Caco-2 (cell line): ENCODE measurements at regions not wholly inside any gene's neighbourhood (a gene's known extent, or its start where the extent isn't known, plus 50 kb on each side); places are given as distances from the start of the nearest gene placed in this dataset.

Source experiments
- BruUV-seq: library from RNA; stranded (reverse); fragments of 400-500 nt; replicated peaks from 2 replicates; lab custom pipeline; 2021; lab: Mats Ljungman, UMichigan
- CTCF ChIA-PET: fragments of 300-600 bp; sonication (Branson Sonifier 250); formaldehyde crosslinking; loops from one replicate; lab custom pipeline; 2022; ENCODE audit warnings: antibody characterized with exemption; lab: Charles Lee
- POLR2A ChIA-PET: fragments of 300-600 bp; sonication (Branson Sonifier 250); formaldehyde crosslinking; loops from one replicate; lab custom pipeline; 2022; ENCODE audit warnings: antibody characterized with exemption; lab: Charles Lee
- DNase-seq, 2 experiments: peaks; one replicate each; pipeline versions ENCODE4 v3.0.0 to v3.0.0-alpha.2; 2020 to 2022
- H3K27me3 ChIP-seq: replicated peaks from 2 replicates; pipeline ENCODE4 v1.6.0; 2011; ENCODE audit warnings: low read length; ENCODE audit not compliant: control insufficient read depth, insufficient read depth
- H3K36me3 ChIP-seq: 2 replicates; pipeline ENCODE4 v1.5.1; 2011; ENCODE audit warnings: low read length; ENCODE audit not compliant: control insufficient read depth, insufficient read depth
- H3K4me1 ChIP-seq: fragments of 250-450 bp; sonication (Bioruptor Pico); 2 replicates; pipeline ENCODE4 v1.5.1; 2020; ENCODE audit warnings: mild to moderate bottlenecking
- H3K4me3 ChIP-seq: 2 replicates; pipeline ENCODE4 v1.5.1; 2011; ENCODE audit warnings: low read depth, mild to moderate bottlenecking, control low read depth, low read length
- H3K9me3 ChIP-seq: fragments of 250-450 bp; sonication (Bioruptor Pico); 2 replicates; pipeline ENCODE4 v1.5.1; 2020; ENCODE audit warnings: mild to moderate bottlenecking, moderate library complexity
- H3K27ac Mint-ChIP-seq: one replicate; pipeline ENCODE4 v1.8.0; 2022; ENCODE audit warnings: mixed read lengths; ENCODE audit not compliant: unreplicated experiment
- H3K27me3 Mint-ChIP-seq: one replicate; pipeline ENCODE4 v1.8.0; 2022; ENCODE audit warnings: mixed read lengths; ENCODE audit not compliant: insufficient read depth, unreplicated experiment
- H3K36me3 Mint-ChIP-seq: one replicate; pipeline ENCODE4 v1.8.0; 2022; ENCODE audit warnings: mild to moderate bottlenecking, mixed read lengths; ENCODE audit not compliant: insufficient read depth, unreplicated experiment
- H3K4me1 Mint-ChIP-seq: one replicate; pipeline ENCODE4 v1.8.0; 2022; ENCODE audit warnings: low read depth, mixed read lengths; ENCODE audit not compliant: unreplicated experiment
- H3K4me3 Mint-ChIP-seq: one replicate; pipeline ENCODE4 v1.8.0; 2022; ENCODE audit warnings: mild to moderate bottlenecking, moderate library complexity, mixed read lengths; ENCODE audit not compliant: unreplicated experiment
- H3K9me3 Mint-ChIP-seq: one replicate; pipeline ENCODE4 v1.8.0; 2022; ENCODE audit warnings: mixed read lengths; ENCODE audit not compliant: unreplicated experiment
- CTCF ChIP-seq, 2 experiments: fragments of 200-600 bp in 1 of 2; IDR thresholded peaks; 1 replicate in 1 of 2; 2 replicates in 1 of 2; pipeline versions ENCODE4 v1.5.1 to v1.8.0; 2011 to 2022; ENCODE audit warnings: antibody characterized with exemption in 1 of 2, control low read depth in 1 of 2, inconsistent platforms in 1 of 2, low read depth in 1 of 2, low read length in 1 of 2, mild to moderate bottlenecking in 1 of 2, moderate library complexity in 1 of 2; ENCODE audit not compliant: insufficient read depth in 1 of 2, severe bottlenecking in 1 of 2, unreplicated experiment in 1 of 2
- intact Hi-C: fragments of 100-400 bp; cut with micrococcal nuclease; formaldehyde crosslinking; loops from one replicate; pipeline ENCODE4 v1.10.0; 2022; ENCODE audit not compliant: unreplicated experiment

- POLR2A ChIA-PET = no interaction called here
- H3K4me1 ChIP-seq = peaks cover 4% of the 10 kb centered on the region; the same call in 1 of the 2 replicates
- peaks cover 3% of the 10 kb centered on the region for H3K27me3 Mint-ChIP-seq
- TF ChIP-seq CTCF (IDR thresholded peaks at IDR 0.05; ENCODE audit: insufficient read depth in 1 of 2, low read depth in 1 of 2, low read length in 1 of 2, severe bottlenecking in 1 of 2, unreplicated experiment in 1 of 2) = no peak
- CTCF ChIA-PET = no interaction called here
- no peak for DNase-seq
- BruUV-seq = no TSS peak
- no peak overlapping the region for H3K4me3 Mint-ChIP-seq
- no peaks in the 10 kb centered on the region for H3K9me3 ChIP-seq
- intact Hi-C loops = no loop called here
- no peaks in the 10 kb centered on the region for H3K9me3 Mint-ChIP-seq
- no peaks in the 10 kb centered on the region for H3K36me3 Mint-ChIP-seq
- no peak overlapping the region for H3K4me3 ChIP-seq
- H3K36me3 ChIP-seq = no peaks in the 10 kb centered on the region
- H3K4me1 Mint-ChIP-seq = no peaks in the 10 kb centered on the region
- H3K27me3 ChIP-seq = no peaks in the 10 kb centered on the region
- H3K27ac Mint-ChIP-seq = no peak overlapping the region
Measured at GRCh38 chr5:89133129-89133528, 250.1 kb upstream of the MEF2C start.

GRCh38 chr5:89130851-89131250, 247.9 kb upstream of the MEF2C start:
- H3K9me3 Mint-ChIP-seq = no peaks in the 10 kb centered on the region
- no peaks in the 10 kb centered on the region for H3K27me3 ChIP-seq
- no peak overlapping the region for H3K27ac Mint-ChIP-seq
- no peak for TF ChIP-seq CTCF (IDR thresholded peaks at IDR 0.05; ENCODE audit: insufficient read depth in 1 of 2, low read depth in 1 of 2, low read length in 1 of 2, severe bottlenecking in 1 of 2, unreplicated experiment in 1 of 2)
- ChIA-PET CTCF (no interaction called here), POLR2A (no interaction called here)
- no peaks in the 10 kb centered on the region for H3K36me3 Mint-ChIP-seq
- H3K4me1 ChIP-seq = peaks cover 4% of the 10 kb centered on the region; the same call in 1 of the 2 replicates
- DNase-seq = no peak
- H3K27me3 Mint-ChIP-seq = no peaks in the 10 kb centered on the region
- no peak overlapping the region for H3K4me3 Mint-ChIP-seq
- H3K9me3 ChIP-seq = no peaks in the 10 kb centered on the region
- H3K4me1 Mint-ChIP-seq = no peaks in the 10 kb centered on the region
- intact Hi-C loops = no loop called here
- H3K36me3 ChIP-seq = no peaks in the 10 kb centered on the region
- H3K4me3 ChIP-seq = no peak overlapping the region
- BruUV-seq = no TSS peak

- Mint-ChIP-seq H3K36me3 (no peaks in the 10 kb centered on the region), H3K27ac (no peak overlapping the region), H3K9me3 (no peaks in the 10 kb centered on the region), H3K27me3 (no peaks in the 10 kb centered on the region), H3K4me3 (no peak overlapping the region), H3K4me1 (no peaks in the 10 kb centered on the region)
- POLR2A ChIA-PET = no interaction called here
- intact Hi-C loops = no loop called here
- BruUV-seq = no TSS peak
- H3K36me3 ChIP-seq = no peaks in the 10 kb centered on the region
- no peaks in the 10 kb centered on the region for H3K9me3 ChIP-seq
- H3K27me3 ChIP-seq = no peaks in the 10 kb centered on the region
- CTCF ChIA-PET = no interaction called here
- DNase-seq = no peak
- peaks cover 4% of the 10 kb centered on the region; the same call in 1 of the 2 replicates for H3K4me1 ChIP-seq
- H3K4me3 ChIP-seq = no peak overlapping the region
- TF ChIP-seq CTCF (IDR thresholded peaks at IDR 0.05; ENCODE audit: insufficient read depth in 1 of 2, low read depth in 1 of 2, low read length in 1 of 2, severe bottlenecking in 1 of 2, unreplicated experiment in 1 of 2) = no peak
Measured at GRCh38 chr5:89129941-89130340, 247.0 kb upstream of the MEF2C start.
